Stimulated activated CD4-positive, alpha-beta T cell treated with anti-CD3 and anti-CD28 coated beads, Interleukin-2, amount 100 ng/mL, for 48 hours (primary cell): ENCODE measurements at regions not wholly inside any gene's neighbourhood (a gene's known extent, or its start where the extent isn't known, plus 50 kb on each side); places are given as distances from the start of the nearest gene placed in this dataset.
"Not testable (repeated sequence)": the region's sequence is repeated elsewhere in the genome, so short reads cannot be mapped to it uniquely, and the experiment has no call there.

Experiments used
- DNase-seq, 2 donors: peaks; one replicate each; pipeline ENCODE4 v3.0.0-alpha.2; 2020

GRCh38 chr3:104903064-104903463, 463.6 kb upstream of the ALCAM start:
- DNase-seq, result no peak

DNA sequence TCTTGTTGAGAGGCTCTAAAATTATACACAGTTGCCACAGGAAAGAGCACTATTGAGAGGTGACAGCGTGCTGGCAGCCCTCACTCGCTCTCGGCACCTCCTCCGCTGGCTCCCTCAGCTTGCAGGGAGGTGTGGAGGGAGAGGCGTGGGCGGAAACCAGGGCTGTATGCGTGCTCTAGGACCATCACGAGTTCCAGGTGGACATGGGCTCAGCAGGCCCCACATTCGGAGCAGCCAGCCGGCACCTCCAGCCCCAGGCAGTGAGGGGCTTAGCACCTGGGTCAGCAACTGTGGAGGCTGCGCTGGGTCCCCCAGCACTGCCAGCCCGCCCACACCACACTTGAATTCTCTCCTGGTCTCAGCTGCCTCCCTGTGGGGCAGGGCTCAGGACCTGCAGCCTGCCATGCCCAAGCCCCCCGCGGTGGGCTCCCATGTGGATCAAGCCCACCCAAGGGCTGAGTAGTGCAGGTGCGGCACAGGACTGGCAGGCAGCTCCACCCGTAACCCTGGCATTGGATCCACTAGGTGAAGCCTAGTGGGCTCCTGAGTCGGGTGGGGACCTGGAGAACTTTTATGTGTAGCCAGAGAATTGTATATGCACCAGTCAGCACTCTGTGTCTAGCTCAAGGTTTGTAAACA, 460.6 kb upstream of the ALCAM start:
- no peak for DNase-seq

- no peak for DNase-seq
Observed at GRCh38 chr3:104907507-104907906, 459.2 kb upstream of the ALCAM start.

DNA sequence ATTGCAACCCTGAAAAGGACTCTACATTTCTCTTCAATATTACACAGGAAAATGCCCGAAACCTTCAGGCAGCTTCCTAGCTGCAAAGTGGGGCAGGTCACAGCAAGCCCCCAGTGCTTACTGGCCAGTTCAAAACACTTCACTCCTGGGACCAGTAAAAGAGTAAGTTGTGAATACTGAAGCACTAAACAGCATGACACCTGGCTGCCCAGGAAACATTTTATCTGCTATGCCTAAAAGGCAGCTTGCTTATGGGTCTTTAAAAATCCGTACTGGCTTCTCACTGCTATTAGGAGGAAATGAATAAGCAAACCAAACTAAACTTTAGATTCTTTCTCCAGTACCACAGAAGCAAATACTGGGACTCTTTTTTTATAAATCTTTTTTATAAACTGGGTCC, 457.9 kb upstream of the ALCAM start:
- DNase-seq, result no peak

- DNase-seq, result no peak
Observed at GRCh38 chr3:104909198-104909597, 457.5 kb upstream of the ALCAM start.

DNA sequence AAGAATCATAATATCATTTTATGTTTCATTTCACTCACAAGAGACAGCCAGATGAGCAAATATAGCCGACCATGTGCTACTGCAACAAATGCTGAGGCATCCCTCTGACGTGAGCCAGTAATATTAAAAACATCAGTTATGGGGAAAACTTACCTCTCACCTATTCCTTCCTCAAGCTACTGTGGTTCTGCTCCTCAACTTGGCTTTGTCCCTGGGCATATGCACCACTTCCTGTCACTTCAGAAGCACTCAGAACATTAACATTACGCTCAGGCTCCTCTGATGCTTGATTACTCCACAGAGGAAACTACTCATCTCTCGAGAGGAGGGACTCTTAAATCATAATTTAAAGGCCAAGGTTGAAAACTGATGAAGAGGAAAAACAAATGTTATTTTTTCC, 457.0 kb upstream of the ALCAM start:
- DNase-seq, result no peak

- DNase-seq, result no peak
Observed at GRCh38 chr3:104911376-104911775, 455.3 kb upstream of the ALCAM start.

GRCh38 chr3:104916971-104917370, 449.7 kb upstream of the ALCAM start:
- no peak for DNase-seq

DNA sequence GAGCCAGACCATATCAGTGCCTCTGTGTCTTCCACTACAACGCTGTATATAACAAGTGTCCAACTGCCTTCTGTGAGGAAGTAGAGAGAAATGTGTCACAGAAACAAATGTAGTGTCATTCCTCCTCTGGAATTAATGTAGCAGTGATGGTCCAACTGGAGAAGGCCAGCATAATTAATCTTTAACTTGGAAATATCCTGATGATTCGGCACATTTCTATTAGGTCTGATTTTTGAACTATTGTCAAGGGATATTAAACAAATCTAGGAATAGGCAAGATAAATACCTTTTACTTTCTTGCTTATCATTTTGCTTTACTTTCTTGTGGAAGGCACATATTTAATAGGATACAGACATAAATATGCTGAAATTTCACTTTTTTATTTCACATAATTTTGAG, 446.2 kb upstream of the ALCAM start:
- no peak for DNase-seq

GRCh38 chr3:104933972-104934371, 432.7 kb upstream of the ALCAM start:
- DNase-seq, result no peak

DNA sequence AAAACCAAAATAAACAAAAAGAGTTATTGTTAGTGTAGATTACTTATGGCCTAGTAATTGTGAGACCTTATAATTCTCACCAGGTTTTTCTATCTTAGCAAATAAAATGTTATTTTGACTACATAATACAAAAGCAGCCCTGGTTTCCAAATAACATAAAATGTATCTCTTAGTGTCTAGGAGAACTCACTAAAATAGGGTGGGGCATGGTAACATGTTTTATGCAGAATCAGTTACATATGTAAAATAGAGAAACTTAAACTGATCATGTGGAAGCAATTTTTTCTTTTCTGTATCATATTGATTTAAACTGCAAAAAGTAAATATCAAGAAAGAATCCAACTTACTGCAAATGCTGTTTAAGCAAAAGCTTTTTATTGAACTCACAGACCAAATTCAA, 431.1 kb upstream of the ALCAM start:
- DNase-seq, result no peak

DNA sequence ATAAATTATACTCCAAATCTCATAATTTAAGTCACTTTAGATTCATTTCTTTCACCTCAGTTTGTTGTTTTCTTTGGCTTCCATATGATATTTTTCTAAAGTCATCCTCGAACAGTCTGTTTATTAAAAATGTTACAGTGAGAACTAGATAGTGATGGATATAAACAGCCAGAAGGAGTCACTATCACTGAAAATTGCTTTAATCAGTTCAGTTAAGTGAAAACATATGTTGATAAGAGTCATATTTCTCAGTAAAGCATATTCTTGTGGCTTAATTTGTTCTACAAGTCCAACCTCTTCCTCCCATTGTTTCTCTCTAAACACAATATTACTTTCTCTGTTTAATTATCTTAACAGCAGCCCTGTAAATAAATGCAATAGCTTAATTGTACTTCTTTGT, 427.5 kb upstream of the ALCAM start:
- DNase-seq, result no peak

- no peak for DNase-seq
Observed at GRCh38 chr3:104941785-104942184, 424.9 kb upstream of the ALCAM start.

DNA sequence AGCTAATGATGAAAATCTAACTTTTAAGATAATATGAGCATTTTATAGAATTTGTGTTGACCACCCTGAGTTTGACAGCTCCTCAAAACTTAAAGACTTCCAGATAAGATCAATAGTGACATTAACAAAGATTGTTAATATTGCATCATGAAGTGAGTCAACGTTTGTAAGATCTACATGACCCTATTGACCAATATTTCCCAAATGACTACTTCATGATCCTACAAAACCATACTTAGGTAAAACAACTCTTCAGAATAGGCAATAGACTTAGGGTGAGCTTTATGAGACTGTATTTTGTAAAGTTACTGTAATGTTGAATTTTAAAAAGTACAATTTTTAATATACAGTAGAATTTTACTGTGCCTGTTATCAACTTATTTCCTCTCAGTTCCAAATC, 422.7 kb upstream of the ALCAM start:
- DNase-seq, result no peak

DNA sequence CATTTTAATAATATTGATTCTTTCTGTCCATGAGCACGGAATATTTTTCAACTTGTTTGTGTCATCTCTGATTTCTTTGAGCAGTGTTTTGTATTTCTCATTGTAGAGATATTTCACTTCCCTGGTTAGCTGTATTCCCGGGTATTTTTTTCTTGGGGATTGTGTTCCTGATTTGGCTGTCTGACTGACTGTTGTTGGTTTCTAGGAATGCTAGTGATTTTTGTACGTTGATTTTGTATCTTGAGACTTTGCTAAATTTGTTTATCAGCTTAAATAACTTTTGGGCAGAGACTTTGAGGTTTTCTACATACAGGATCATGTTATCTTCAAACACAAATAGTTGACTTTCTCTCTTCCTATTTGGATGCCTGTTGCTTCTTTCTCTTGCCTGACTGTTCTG, 418.8 kb upstream of the ALCAM start:
- DNase-seq, result no peak

- DNase-seq, result not testable (repeated sequence)
Observed at GRCh38 chr3:104949810-104950209, 416.9 kb upstream of the ALCAM start.

DNA sequence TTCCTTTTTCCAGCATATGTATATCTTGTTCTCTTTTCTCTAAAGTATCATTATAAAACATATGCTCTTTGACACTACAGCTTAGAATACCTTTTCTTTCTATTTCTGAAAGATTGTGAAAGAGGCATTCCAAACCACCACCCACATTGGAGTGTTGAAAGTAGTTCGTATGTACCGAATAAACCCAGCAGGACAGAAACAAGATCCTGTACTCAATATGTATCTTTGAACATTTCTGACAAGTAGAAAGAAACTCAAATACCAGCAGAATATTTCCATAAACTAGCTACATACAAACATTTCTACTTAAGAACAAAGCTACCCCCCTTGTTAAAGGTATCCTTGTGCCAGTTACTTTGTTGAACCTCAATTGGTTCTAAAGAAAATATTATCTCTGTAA, 415.3 kb upstream of the ALCAM start:
- no peak for DNase-seq

DNA sequence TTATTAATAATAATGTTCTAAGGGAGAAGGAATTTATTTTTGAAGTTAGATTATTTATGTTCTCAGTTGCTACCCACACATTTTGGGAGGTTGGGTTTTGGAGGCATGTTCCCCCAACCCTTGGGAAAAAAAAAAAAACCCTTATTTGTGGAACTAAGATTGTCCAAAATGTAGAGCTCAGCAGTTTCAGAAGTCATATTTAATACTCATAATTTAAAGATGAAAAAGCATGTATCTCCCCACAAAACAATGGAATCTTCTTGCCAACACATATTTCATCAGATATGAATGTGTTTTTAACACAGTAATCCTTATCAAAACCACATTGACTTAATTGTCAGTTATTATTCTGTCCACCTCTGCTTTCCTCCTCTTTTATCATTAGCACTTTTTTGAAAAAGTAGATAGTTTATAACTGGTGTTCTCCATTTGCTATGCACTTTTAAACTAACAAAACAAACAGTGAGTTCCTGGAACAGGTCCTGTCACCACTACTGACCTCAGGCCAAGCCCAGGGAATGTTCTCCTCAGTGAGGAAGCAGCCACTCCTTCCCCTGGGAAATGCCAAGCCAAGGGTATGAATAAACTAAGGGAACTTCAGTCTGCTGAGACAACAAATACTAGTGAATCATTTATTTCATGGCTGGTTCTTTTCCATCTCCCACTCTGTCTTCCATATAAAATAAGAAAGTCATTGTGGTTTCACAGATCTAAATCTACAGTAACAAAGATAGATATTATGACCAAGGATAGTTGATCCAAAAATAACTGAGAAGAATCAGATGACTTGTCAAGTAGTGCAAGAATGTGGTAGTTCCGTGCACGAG, 414.4 kb upstream of the ALCAM start:
- DNase-seq, result no peak

- DNase-seq, result no peak
Observed at GRCh38 chr3:104956620-104957345, 409.9 kb upstream of the ALCAM start.

DNA sequence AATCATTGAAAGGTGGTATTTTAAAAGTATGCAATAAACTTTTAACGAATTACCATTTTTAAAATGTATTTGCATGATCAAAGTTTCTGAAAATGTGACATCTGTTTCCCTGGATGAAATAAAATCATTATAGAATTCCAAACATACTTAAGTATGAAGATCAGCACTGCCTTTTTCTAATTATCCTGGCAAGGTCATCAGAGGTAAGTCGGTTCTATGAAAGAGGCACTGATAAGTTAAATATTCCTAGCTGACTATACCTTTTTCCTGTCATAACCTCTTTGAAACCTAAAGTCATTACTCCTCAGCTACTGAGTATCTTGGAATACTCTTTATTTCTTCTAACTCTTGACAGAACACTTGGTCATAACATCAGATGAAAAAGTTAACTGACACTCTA, 406.1 kb upstream of the ALCAM start:
- DNase-seq, result no peak

DNA sequence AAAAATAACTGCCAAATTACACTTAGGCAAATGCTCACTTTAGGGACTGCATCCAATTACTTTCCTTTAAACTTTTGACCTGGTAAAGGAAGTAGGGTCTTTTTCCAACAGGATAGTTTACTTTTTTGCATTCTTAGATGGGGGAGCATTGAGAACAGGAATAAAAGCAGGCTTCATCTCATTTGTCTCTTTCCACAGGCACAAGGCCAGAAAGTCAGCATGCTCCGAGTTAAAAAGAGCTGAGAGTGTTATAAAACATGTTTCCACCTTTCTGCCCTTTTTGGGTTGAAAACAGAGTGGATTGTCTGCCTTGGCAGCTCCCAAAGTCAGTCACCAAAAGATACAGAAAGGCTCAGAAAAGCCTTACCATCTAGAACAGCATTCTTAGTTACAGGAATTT, 404.9 kb upstream of the ALCAM start:
- no peak for DNase-seq

GRCh38 chr3:104974316-104974715, 392.4 kb upstream of the ALCAM start:
- DNase-seq, result no peak

DNA sequence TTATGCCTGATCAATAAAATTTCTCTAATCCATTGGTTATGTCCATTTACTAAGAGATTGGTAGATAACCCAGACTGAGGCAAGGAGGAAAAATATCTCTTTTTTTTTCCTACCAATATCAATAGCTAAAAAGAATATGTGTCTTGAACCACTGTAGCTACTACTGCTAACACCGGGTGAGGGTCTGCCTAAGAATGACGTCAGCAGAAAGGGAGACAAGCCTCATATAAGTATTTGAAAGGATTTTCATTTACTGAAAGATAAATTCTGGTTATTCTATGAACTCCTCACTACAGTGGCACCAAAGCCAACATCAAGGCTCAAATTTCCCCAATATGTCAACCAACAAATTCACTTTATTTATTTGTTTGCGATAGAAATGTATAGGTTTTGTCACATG, 389.0 kb upstream of the ALCAM start:
- no peak for DNase-seq

- DNase-seq, result no peak
Observed at GRCh38 chr3:104982130-104982529, 384.6 kb upstream of the ALCAM start.
